Peyer's patch (tissue), 4 donors: ENCODE measurements at regions not wholly inside any gene's neighbourhood (a gene's known extent, or its start where the extent isn't known, plus 50 kb on each side); places are given as distances from the start of the nearest gene placed in this dataset.

Experiments used
- POLR2A ChIP-seq, 2 donors: fragments of 450-650 bp; IDR thresholded peaks; one replicate each; pipeline ENCODE4 v1.5.1; 2017; ENCODE audit warnings: antibody characterized with exemption in 2 of 2, mild to moderate bottlenecking in 2 of 2, moderate library complexity in 2 of 2
- TF ChIP-seq, protein P1 (sequence below), 6 experiments: fragments of 450-650 bp in 4 of 6; fragments of 200-600 bp in 2 of 6; sonication (generic) in 1 of 6; IDR thresholded peaks; one replicate each; pipeline ENCODE4 v1.5.1; 2017 to 2019; ENCODE audit warnings: antibody characterized with exemption in 6 of 6, mild to moderate bottlenecking in 3 of 6, moderate library complexity in 1 of 6

DNA sequence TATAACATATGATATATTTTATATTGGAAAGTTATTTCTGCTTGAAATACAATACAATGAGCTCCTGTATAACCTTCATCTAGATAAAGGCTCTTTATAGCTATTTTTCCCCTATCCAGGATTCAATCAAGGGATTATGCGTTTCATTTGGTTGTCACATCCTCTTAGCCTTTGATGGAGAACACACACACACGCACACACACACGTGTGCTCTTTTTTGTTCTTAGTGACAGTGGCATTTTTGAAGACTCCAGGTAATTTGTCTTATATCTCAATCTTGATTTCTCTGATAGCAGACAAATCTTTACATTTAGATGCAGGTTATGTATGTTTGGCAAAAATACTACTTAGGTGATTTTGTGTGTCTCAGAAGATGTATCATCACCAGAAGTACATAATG is 144.2 kb upstream of the CEP126 start:
- TF ChIP-seq, protein P1, sequence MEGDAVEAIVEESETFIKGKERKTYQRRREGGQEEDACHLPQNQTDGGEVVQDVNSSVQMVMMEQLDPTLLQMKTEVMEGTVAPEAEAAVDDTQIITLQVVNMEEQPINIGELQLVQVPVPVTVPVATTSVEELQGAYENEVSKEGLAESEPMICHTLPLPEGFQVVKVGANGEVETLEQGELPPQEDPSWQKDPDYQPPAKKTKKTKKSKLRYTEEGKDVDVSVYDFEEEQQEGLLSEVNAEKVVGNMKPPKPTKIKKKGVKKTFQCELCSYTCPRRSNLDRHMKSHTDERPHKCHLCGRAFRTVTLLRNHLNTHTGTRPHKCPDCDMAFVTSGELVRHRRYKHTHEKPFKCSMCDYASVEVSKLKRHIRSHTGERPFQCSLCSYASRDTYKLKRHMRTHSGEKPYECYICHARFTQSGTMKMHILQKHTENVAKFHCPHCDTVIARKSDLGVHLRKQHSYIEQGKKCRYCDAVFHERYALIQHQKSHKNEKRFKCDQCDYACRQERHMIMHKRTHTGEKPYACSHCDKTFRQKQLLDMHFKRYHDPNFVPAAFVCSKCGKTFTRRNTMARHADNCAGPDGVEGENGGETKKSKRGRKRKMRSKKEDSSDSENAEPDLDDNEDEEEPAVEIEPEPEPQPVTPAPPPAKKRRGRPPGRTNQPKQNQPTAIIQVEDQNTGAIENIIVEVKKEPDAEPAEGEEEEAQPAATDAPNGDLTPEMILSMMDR (IDR thresholded peaks at IDR 0.05): no peak
- no peak for TF ChIP-seq POLR2A (IDR thresholded peaks at IDR 0.05)
